ENCODE measurements at regions not wholly inside any gene's neighbourhood (a gene's known extent, or its start where the extent isn't known, plus 50 kb on each side); places are given as distances from the start of the nearest gene placed in this dataset.

DNA sequence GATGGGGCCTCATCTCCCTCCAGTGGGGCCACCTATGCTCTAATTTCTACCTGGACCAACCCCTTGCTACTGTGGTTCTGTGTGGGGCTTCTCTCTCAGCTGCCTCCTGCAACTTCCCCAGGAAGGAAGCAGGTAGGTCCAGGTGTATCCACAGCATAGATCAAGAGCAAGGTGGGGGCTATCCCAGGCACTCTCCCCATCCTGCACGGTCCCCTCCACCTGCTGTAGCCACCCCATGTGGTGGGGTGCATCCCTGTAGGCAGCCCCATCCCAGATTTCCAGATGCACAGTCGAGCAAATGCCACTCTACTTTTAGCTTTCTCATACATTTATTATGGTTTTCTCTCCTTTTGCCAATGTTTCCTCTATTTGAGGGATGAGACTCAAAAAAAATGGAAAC is 156.1 kb downstream of the FBXO15 start:
- no peak overlapping the region for H3K9ac ChIP-seq (ENCODE audit: control insufficient read depth, insufficient read depth, low read length)
- BruUV-seq (replicated peaks), result no TSS peak
- RAD21 ChIA-PET (ENCODE audit: unreplicated experiment), result no interaction called here
- no peaks in the 10 kb centered on the region for H3K4me1 ChIP-seq (ENCODE audit: control insufficient read depth, insufficient read depth, low read length)
- ATAC-seq (no peak), DNase-seq (ENCODE audit: low read depth, low spot score) (no peak), FAIRE-seq (no peak)
- H3K4me2 ChIP-seq (ENCODE audit: control insufficient read depth, insufficient read depth), result no peak overlapping the region
- H3K36me3 ChIP-seq (ENCODE audit: control insufficient read depth in 2 of 2, insufficient read depth in 2 of 2, low read length in 1 of 2), result no peaks in the 10 kb centered on the region
- intact Hi-C loops (cut with micrococcal nuclease; ENCODE audit: unreplicated experiment) (no loop called here), in situ Hi-C loops (cut with MboI) (no loop called here)
- SMC1A ChIA-PET (ENCODE audit: uncharacterized antibody, unreplicated experiment), result no interaction called here
- CTCF ChIA-PET, result no interaction called here
- POLR2A ChIA-PET, result no interaction called here
- no peak overlapping the region for H3K27ac ChIP-seq (ENCODE audit: control insufficient read depth, insufficient read depth)
- 0% methylated on average over 2 of the region's 2 CpGs for WGBS (ENCODE audit: insufficient coverage, insufficient replicate concordance, low lambda C conversion rate, missing lambda C conversion rate)
- H3K27me3 ChIP-seq (replicated peaks in 1 of 2; ENCODE audit: control insufficient read depth in 2 of 2, insufficient read depth in 2 of 2, low read length in 1 of 2), result no peaks in the 10 kb centered on the region
- H2AFZ ChIP-seq (ENCODE audit: control insufficient read depth, low read depth, low read length), result no peak overlapping the region
- no peak overlapping the region for H3K4me3 ChIP-seq
- no peaks in the 10 kb centered on the region for H3K9me3 ChIP-seq (replicated peaks; ENCODE audit: control insufficient read depth, insufficient read depth, low read length)
- no peaks in the 10 kb centered on the region for H3K79me2 ChIP-seq (ENCODE audit: control insufficient read depth, insufficient read depth, low read length)
- H4K20me1 ChIP-seq (ENCODE audit: control insufficient read depth, insufficient read depth), result no peaks in the 10 kb centered on the region
- no peak for TF ChIP-seq EP300 (IDR thresholded peaks at IDR 0.05; ENCODE audit: borderline replicate concordance in 1 of 2, control insufficient read depth in 1 of 2, low read depth in 2 of 2, low read length in 2 of 2)
- no peak for TF ChIP-seq GATAD2B (conservative IDR thresholded peaks at IDR 0.05; ENCODE audit: low read depth)
- no peak for TF ChIP-seq BCL11A (IDR thresholded peaks at IDR 0.05; ENCODE audit: low read depth, low read length)
- no peak for TF ChIP-seq PAX5 (IDR thresholded peaks at IDR 0.05; ENCODE audit: borderline replicate concordance, low read depth, low read length)
- TF ChIP-seq, protein P1, sequence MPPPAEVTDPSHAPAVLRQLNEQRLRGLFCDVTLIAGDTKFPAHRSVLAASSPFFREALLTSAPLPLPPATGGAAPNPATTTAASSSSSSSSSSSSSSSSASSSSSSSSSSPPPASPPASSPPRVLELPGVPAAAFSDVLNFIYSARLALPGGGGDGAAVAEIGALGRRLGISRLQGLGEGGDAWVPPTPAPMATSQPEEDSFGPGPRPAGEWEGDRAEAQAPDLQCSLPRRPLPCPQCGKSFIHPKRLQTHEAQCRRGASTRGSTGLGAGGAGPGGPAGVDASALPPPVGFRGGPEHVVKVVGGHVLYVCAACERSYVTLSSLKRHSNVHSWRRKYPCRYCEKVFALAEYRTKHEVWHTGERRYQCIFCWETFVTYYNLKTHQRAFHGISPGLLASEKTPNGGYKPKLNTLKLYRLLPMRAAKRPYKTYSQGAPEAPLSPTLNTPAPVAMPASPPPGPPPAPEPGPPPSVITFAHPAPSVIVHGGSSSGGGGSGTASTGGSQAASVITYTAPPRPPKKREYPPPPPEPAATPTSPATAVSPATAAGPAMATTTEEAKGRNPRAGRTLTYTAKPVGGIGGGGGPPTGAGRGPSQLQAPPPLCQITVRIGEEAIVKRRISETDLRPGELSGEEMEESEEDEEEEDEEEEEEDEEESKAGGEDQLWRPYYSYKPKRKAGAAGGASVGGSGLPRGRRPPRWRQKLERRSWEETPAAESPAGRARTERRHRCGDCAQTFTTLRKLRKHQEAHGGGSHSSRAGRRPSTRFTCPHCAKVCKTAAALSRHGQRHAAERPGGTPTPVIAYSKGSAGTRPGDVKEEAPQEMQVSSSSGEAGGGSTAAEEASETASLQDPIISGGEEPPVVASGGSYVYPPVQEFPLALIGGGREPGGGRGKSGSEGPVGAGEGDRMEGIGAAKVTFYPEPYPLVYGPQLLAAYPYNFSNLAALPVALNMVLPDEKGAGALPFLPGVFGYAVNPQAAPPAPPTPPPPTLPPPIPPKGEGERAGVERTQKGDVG (CRISPR knock-in tag; IDR thresholded peaks at IDR 0.05), result no peak
- TF ChIP-seq, protein P2, sequence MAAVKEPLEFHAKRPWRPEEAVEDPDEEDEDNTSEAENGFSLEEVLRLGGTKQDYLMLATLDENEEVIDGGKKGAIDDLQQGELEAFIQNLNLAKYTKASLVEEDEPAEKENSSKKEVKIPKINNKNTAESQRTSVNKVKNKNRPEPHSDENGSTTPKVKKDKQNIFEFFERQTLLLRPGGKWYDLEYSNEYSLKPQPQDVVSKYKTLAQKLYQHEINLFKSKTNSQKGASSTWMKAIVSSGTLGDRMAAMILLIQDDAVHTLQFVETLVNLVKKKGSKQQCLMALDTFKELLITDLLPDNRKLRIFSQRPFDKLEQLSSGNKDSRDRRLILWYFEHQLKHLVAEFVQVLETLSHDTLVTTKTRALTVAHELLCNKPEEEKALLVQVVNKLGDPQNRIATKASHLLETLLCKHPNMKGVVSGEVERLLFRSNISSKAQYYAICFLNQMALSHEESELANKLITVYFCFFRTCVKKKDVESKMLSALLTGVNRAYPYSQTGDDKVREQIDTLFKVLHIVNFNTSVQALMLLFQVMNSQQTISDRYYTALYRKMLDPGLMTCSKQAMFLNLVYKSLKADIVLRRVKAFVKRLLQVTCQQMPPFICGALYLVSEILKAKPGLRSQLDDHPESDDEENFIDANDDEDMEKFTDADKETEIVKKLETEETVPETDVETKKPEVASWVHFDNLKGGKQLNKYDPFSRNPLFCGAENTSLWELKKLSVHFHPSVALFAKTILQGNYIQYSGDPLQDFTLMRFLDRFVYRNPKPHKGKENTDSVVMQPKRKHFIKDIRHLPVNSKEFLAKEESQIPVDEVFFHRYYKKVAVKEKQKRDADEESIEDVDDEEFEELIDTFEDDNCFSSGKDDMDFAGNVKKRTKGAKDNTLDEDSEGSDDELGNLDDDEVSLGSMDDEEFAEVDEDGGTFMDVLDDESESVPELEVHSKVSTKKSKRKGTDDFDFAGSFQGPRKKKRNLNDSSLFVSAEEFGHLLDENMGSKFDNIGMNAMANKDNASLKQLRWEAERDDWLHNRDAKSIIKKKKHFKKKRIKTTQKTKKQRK (IDR thresholded peaks at IDR 0.05; ENCODE audit: low read depth, low read length), result no peak
- TF ChIP-seq, protein P3, sequence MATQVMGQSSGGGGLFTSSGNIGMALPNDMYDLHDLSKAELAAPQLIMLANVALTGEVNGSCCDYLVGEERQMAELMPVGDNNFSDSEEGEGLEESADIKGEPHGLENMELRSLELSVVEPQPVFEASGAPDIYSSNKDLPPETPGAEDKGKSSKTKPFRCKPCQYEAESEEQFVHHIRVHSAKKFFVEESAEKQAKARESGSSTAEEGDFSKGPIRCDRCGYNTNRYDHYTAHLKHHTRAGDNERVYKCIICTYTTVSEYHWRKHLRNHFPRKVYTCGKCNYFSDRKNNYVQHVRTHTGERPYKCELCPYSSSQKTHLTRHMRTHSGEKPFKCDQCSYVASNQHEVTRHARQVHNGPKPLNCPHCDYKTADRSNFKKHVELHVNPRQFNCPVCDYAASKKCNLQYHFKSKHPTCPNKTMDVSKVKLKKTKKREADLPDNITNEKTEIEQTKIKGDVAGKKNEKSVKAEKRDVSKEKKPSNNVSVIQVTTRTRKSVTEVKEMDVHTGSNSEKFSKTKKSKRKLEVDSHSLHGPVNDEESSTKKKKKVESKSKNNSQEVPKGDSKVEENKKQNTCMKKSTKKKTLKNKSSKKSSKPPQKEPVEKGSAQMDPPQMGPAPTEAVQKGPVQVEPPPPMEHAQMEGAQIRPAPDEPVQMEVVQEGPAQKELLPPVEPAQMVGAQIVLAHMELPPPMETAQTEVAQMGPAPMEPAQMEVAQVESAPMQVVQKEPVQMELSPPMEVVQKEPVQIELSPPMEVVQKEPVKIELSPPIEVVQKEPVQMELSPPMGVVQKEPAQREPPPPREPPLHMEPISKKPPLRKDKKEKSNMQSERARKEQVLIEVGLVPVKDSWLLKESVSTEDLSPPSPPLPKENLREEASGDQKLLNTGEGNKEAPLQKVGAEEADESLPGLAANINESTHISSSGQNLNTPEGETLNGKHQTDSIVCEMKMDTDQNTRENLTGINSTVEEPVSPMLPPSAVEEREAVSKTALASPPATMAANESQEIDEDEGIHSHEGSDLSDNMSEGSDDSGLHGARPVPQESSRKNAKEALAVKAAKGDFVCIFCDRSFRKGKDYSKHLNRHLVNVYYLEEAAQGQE (IDR thresholded peaks at IDR 0.05; ENCODE audit: low read depth, low read length), result no peak
- no peak for TF ChIP-seq SIX5 (IDR thresholded peaks at IDR 0.05; ENCODE audit: low read depth, low read length, severe bottlenecking)
- TF ChIP-seq, protein P4, sequence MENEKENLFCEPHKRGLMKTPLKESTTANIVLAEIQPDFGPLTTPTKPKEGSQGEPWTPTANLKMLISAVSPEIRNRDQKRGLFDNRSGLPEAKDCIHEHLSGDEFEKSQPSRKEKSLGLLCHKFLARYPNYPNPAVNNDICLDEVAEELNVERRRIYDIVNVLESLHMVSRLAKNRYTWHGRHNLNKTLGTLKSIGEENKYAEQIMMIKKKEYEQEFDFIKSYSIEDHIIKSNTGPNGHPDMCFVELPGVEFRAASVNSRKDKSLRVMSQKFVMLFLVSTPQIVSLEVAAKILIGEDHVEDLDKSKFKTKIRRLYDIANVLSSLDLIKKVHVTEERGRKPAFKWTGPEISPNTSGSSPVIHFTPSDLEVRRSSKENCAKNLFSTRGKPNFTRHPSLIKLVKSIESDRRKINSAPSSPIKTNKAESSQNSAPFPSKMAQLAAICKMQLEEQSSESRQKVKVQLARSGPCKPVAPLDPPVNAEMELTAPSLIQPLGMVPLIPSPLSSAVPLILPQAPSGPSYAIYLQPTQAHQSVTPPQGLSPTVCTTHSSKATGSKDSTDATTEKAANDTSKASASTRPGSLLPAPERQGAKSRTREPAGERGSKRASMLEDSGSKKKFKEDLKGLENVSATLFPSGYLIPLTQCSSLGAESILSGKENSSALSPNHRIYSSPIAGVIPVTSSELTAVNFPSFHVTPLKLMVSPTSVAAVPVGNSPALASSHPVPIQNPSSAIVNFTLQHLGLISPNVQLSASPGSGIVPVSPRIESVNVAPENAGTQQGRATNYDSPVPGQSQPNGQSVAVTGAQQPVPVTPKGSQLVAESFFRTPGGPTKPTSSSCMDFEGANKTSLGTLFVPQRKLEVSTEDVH (IDR thresholded peaks at IDR 0.05; ENCODE audit: low read depth, partially characterized antibody), result no peak
- TF ChIP-seq ASH2L (IDR thresholded peaks at IDR 0.05; ENCODE audit: borderline replicate concordance, low read depth), result no peak
- no peak for TF ChIP-seq CBX3 (IDR thresholded peaks at IDR 0.05; ENCODE audit: borderline replicate concordance, low read depth)
